Psoas muscle (tissue), 7 donors: ENCODE measurements at regions not wholly inside any gene's neighbourhood (a gene's known extent, or its start where the extent isn't known, plus 50 kb on each side); places are given as distances from the start of the nearest gene placed in this dataset.

Experiments
- ATAC-seq, 4 donors: fragments of 200-7000 bp; cut with Tn5 transposase; one replicate each; pipeline ENCODE4 v1.9.1; 2020; ENCODE audit warnings: moderate library complexity in 3 of 4, mild to moderate bottlenecking in 2 of 4
- DNase-seq, 2 donors: peaks; one replicate each; pipeline ENCODE4 v3.0.0-alpha.2; 2020
- H3K27ac ChIP-seq: fragments of 200-600 bp; one replicate; pipeline ENCODE4 v1.8.0; 2022
- H3K27me3 ChIP-seq, 3 donors: fragments of 200-600 bp in 1 of 3; one replicate each; pipeline versions ENCODE4 v1.6.1 to v1.8.0; 2013 to 2022; ENCODE audit warnings: low read length in 2 of 3, mild to moderate bottlenecking in 2 of 3, moderate library complexity in 1 of 3; ENCODE audit not compliant: insufficient read depth in 3 of 3
- H3K36me3 ChIP-seq, 2 donors: fragments of 200-600 bp in 1 of 2; one replicate each; pipeline versions ENCODE4 v1.6.1 to v1.8.0; 2013 to 2022; ENCODE audit warnings: low read depth in 1 of 2, mild to moderate bottlenecking in 1 of 2, moderate library complexity in 1 of 2; ENCODE audit not compliant: insufficient read depth in 1 of 2
- H3K4me1 ChIP-seq: fragments of 200-600 bp; one replicate; pipeline ENCODE4 v1.8.0; 2022
- H3K4me3 ChIP-seq: fragments of 200-600 bp; one replicate; pipeline ENCODE4 v1.8.0; 2022; ENCODE audit warnings: mild to moderate bottlenecking
- H3K9me3 ChIP-seq: fragments of 200-600 bp; one replicate; pipeline ENCODE4 v1.8.0; 2022
- CTCF ChIP-seq: fragments of 200-600 bp; IDR thresholded peaks from one replicate; pipeline ENCODE4 v1.8.0; 2022; ENCODE audit warnings: antibody characterized with exemption
- WGBS, 3 donors: extraction: QIAGEN DNeasy Blood & Tissue Kit; methylation state at CpG; one replicate each; pipeline versions ENCODE4 v1.1.6 to v1.1.7; 2013; 5-methylcytosine and 5-hydroxymethylcytosine counted together
- intact Hi-C, 2 donors: fragments of 100-400 bp; cut with DNase I; formaldehyde crosslinking; loops; one replicate each; pipeline versions ENCODE4 v1.11.0 to v1.14.2; 2022
- donor health status: healthy with polysubstance abuse.
- donor health status: DM: no; HTN: no; CAD: no; lungs with moderate emphysema.
- donor health status: Bipolar disorder and iron deficiency.
- donor health status: healthy.
- donor health status: DM: yes; HTN: yes; CAD: no.
- donor health status: DM: no; HTN: no; CAD: no.
- donor health status: DM: yes; HTN: yes; CAD: no.

GRCh38 chr6:11878735-11879134 lies 100.1 kb upstream of the ADTRP start:
- intact Hi-C loops = no loop called here
- DNase-seq (no peak), ATAC-seq (no peak)
- no peak overlapping the region for H3K4me3 ChIP-seq
- no peak overlapping the region for H3K27ac ChIP-seq
- H3K27me3 ChIP-seq = no peaks in the 10 kb centered on the region
- 79 to 88% (median 83%) methylated on average over 3 of the region's 3 CpGs for WGBS, 3 donors
- no peaks in the 10 kb centered on the region for H3K9me3 ChIP-seq
- H3K4me1 ChIP-seq = no peaks in the 10 kb centered on the region
- H3K36me3 ChIP-seq = no peaks in the 10 kb centered on the region
- no peak for TF ChIP-seq CTCF

- no peaks in the 10 kb centered on the region for H3K4me1 ChIP-seq
- H3K27me3 ChIP-seq = no peaks in the 10 kb centered on the region
- ATAC-seq = no peak
- no peak for TF ChIP-seq CTCF
- intact Hi-C loops = no loop called here
- no peak overlapping the region for H3K4me3 ChIP-seq
- no peak for DNase-seq
- H3K27ac ChIP-seq = no peak overlapping the region
- no peaks in the 10 kb centered on the region for H3K36me3 ChIP-seq
- no peaks in the 10 kb centered on the region for H3K9me3 ChIP-seq
- 30 to 46% (median 39%) methylated on average over 3 of the region's 3 CpGs for WGBS, 3 donors
Measured at GRCh38 chr6:11878029-11878428, 99.4 kb upstream of the ADTRP start.

GRCh38 chr6:11876934-11877433 lies 98.4 kb upstream of the ADTRP start:
- 82 to 86% (median 84%) methylated on average over 10 of the region's 10 CpGs for WGBS, 3 donors
- Histone ChIP-seq H3K4me3 (no peak overlapping the region), H3K27me3 (no peaks in the 10 kb centered on the region), H3K36me3 (no peaks in the 10 kb centered on the region), H3K4me1 (no peaks in the 10 kb centered on the region), H3K27ac (no peak overlapping the region), H3K9me3 (no peaks in the 10 kb centered on the region)
- intact Hi-C loops = no loop called here
- no peak for DNase-seq
- TF ChIP-seq CTCF = no peak
- ATAC-seq = no peak

GRCh38 chr6:11875325-11876109 lies 96.9 kb upstream of the ADTRP start:
- no peak overlapping the region for H3K27ac ChIP-seq
- no peaks in the 10 kb centered on the region for H3K9me3 ChIP-seq
- H3K4me3 ChIP-seq = no peak overlapping the region
- no peak for TF ChIP-seq CTCF
- intact Hi-C loops = no loop called here
- ATAC-seq (no peak), DNase-seq (no peak)
- no peaks in the 10 kb centered on the region for H3K4me1 ChIP-seq
- H3K36me3 ChIP-seq = no peaks in the 10 kb centered on the region
- 79 to 90% (median 88%) methylated on average over 9 of the region's 9 CpGs for WGBS, 3 donors
- H3K27me3 ChIP-seq = no peaks in the 10 kb centered on the region
